ENCODE measurements at regions not wholly inside any gene's neighbourhood (a gene's known extent, or its start where the extent isn't known, plus 50 kb on each side); places are given as distances from the start of the nearest gene placed in this dataset.
"Not testable (repeated sequence)": the region's sequence is repeated elsewhere in the genome, so short reads cannot be mapped to it uniquely, and the experiment has no call there.

- no peak for DNase-seq (ENCODE audit: extremely low read depth, low read depth)
Measured at GRCh38 chr13:110010404-110011138, 224.2 kb upstream of the IRS2 start.

GRCh38 chr13:110008816-110009215 is 222.4 kb upstream of the IRS2 start:
- DNase-seq (ENCODE audit: extremely low read depth, low read depth): no peak

GRCh38 chr13:110006304-110006703 is 219.9 kb upstream of the IRS2 start:
- DNase-seq (ENCODE audit: extremely low read depth, low read depth): no peak

DNA sequence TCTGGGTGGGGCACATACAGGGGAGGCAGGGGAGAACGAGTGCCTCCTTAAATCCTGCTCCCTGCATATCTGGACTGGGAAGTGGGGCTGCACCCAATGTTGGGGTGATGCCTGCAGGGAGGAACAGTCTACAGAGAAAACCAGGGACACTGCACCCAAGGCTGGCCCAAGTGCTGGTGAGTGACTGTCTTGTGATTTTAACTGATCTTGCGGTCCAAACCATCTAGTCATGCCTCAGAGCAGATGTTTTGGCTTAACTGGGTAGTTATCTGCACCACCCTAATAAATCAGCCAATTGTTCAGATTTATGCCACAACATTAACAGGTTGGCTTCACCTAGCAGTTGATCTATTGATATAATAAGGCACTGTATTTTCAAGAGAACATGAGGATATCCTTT is 219.2 kb upstream of the IRS2 start:
- DNase-seq (ENCODE audit: extremely low read depth, low read depth): no peak

DNA sequence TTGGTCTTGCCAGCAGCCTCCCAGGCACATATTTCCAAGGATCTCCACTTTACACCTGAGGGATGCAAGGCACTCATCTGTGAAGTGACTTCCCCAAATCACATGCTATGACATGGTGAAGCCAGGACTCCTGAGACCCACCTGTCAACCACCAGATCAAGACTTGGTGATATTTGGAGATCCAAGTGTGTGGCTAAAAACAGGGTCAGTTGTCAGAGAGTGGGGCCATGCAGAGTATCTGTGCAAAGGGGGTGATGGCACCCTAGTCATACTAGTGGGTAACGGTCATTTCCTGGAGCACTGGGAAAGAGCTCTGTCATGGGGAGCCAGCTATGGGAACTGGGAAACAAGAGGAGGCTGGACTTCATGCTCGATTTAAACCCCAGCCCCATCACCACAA is 218.4 kb upstream of the IRS2 start:
- DNase-seq (ENCODE audit: extremely low read depth, low read depth): no peak

DNA sequence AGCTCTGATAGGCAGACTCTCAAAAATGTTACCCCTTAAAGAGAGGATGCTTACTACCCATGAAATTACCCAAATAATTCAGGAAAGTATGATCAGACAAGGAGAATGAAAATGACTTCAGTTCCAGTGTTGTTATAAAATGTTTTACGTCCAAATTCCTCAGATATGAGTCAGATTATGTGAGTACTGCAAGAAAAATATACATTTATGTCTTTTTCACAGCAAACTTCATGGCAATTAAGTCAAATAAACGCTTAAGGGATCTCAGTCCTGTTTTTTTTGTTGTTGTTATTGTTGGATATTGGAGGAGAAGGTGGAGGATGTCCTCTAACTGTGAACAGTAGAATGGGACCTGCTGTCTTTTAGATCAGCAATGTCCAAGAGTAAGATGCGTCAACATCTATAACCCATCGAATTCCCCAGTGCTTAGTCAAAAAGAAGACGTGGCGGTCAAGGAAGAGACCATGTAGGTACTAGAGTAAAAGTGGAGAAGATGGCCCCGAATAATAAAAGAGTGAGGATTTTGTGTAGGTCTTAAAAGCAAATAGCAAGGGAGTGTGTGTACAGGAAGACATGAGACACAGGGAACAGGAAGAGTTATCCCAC is 215.4 kb upstream of the IRS2 start:
- no peak for DNase-seq (ENCODE audit: extremely low read depth, low read depth)

- DNase-seq (ENCODE audit: extremely low read depth, low read depth): no peak
Measured at GRCh38 chr13:110000534-110001345, 214.4 kb upstream of the IRS2 start.

DNA sequence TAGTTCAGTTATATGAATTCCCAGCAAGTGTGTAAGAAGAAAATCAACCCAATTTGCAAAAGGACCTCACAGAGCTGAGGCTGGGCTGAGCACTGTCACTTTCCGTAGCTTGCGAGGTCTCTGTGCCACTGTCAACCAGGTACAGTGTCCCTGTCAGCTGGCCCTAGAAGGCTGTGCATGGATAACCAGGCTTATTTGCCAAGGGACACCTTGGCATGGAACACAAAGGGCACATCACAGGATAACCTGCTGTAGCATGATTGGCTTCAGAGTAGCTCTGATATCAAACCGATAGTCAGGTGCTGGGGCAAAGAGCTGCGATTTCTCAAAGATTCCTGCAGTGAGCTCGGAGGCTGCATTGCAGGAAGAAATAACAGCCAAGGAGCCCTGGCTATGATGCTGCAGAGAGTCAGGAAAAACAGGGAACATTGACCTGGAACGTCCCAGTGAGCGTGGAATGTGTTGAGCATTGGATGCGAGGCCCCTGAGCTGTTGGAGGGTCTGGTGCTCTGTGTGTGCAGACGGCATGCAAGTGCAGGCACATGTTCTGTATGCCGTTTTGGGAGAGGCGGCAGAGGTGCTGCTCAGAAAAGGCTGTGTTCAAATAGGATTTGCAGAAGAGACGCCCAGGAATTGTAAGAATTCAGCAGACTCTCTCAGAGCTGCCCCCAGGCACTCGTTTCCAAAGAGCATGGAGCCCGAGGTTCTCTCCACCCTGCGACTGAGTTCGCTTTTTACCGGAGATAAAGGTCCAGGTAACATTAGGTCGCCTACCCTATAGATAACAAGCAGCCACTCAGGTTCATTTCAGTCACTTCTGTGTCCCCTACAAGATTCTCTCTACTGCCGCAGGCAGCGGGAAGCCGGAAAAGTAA is 213.5 kb upstream of the IRS2 start:
- no peak for DNase-seq (ENCODE audit: extremely low read depth, low read depth)

DNA sequence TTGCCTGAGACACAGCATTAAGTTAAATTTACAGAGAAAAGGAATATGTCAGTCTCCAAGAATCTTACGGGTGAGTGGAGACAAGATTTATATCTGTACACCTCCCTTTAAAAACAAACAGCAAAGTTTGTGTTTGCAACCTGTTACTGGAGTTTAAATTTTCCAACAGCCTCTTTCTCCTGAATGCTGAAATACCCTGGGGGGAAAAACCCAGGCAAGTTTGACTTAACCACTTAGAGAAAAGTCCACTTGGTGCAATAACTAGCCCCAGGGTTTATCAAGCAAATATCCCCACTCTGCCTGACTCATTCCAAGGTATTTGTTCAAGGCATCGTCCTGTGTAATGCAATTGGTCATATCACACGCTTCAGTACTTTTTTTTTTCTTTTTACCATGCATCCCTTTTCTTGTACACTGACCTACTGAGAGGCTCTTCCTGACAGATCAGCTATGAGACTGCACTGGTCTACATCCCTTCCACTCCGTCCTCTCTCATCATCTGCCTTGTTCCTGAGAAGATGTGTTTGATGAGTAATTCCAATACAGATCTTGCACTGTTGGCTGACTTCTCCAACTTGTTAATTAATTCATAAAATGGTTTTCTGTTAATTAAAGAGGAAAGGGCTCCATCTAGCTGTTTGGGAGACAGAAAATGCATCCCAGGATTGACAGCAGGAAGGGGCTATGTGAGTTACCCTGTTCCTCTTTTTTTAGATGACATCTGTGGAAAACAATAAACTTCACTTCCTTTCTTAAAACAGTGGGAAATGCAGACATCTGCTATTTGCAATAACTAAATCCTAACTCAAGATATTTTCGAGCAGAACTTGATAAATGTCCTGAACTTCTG is 212.5 kb upstream of the IRS2 start:
- DNase-seq (ENCODE audit: extremely low read depth, low read depth): peak; percentile 40

- no peak for DNase-seq (ENCODE audit: extremely low read depth, low read depth)
Measured at GRCh38 chr13:109998037-109998436, 211.7 kb upstream of the IRS2 start.

- DNase-seq (ENCODE audit: extremely low read depth, low read depth): not testable (repeated sequence)
Measured at GRCh38 chr13:109997056-109997595, 210.7 kb upstream of the IRS2 start.

DNA sequence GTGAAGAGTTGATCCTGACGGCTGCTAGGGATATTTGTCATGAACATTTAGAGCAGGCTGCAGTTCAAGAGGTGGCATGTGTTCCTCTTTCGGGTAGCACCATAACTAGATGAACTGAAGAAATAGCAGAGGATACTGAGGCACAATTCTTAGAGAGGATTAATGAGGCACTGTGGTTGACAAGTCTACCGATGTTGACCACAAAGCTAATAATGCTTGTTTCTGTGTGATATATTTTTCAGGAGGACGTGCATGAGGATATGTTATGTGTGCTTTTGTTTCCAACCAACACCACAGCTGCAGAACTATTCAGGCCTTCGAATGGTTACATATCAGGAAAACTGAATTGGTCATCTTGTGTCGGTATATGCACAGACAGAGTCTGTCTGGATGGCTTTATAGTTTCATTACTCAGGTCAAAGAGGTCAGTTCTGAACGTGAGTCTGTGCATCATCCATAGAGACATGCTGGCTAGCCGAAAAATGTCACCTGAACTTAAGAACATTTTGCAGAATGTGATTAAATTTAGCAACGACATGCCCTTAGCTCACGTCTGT is 210.1 kb upstream of the IRS2 start:
- DNase-seq (ENCODE audit: extremely low read depth, low read depth): no peak

GRCh38 chr13:109995578-109995977 is 209.2 kb upstream of the IRS2 start:
- DNase-seq (ENCODE audit: extremely low read depth, low read depth): no peak

GRCh38 chr13:109990296-109990695 is 203.9 kb upstream of the IRS2 start:
- DNase-seq (ENCODE audit: extremely low read depth, low read depth): no peak

DNA sequence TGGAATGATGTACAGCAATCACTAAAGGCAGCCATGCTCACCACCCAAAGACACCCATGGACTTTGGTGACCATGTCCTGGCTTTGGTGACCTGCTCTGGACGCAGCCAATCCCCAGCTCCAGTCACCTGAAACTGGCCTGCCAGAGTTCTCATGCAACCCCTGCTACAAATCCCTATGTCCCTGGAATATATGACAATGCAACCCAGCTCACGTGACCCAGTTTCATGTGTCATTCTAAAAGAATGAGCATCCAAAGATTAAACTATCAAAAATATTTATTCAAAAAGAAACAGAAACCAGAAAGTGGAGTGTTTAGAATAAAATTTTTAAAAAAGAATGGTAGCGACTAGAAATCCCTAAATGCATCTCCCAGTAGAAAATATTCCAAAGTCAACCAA is 203.3 kb upstream of the IRS2 start:
- DNase-seq (ENCODE audit: extremely low read depth, low read depth): no peak

DNA sequence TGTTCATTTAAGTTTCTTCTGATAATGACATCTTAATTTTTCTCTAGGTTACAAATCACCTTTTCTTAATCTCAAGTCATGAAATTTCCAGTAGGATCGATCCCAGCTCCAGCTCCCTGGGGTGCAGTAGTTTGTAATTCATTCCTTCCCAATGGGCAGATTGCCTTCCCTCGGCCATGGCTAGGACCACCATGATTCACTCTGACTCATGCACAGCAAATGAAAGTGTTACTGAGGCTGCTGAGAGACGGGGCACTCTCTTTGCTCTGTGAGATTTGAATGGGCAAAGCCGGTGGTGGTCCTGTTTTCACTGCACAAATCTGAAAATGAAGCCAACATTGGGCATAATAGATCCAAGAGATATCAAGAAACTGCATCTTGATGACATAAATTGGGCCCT is 202.8 kb upstream of the IRS2 start:
- DNase-seq (ENCODE audit: extremely low read depth, low read depth): no peak

DNA sequence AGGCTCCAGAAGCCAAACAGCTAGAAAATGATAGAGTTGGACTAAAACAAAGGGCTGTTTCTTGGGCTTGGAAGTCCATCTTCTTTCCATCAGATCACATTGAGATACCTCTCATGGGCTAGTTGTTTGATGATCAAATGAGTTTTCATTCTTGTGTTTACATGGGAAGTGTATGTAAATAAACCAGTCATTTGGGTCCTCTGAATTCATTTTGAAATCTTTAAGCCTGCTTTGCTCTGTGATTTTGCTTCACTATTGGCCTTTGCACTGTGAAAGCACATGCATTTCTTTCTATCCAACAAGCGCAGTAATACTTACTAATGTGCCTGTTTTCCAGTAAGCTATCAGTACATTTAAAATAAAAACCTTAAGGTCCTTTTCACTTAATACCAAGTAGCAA is 200.5 kb upstream of the IRS2 start:
- DNase-seq (ENCODE audit: extremely low read depth, low read depth): no peak

- no peak for DNase-seq (ENCODE audit: extremely low read depth, low read depth)
Measured at GRCh38 chr13:109985871-109986450, 199.6 kb upstream of the IRS2 start.

DNA sequence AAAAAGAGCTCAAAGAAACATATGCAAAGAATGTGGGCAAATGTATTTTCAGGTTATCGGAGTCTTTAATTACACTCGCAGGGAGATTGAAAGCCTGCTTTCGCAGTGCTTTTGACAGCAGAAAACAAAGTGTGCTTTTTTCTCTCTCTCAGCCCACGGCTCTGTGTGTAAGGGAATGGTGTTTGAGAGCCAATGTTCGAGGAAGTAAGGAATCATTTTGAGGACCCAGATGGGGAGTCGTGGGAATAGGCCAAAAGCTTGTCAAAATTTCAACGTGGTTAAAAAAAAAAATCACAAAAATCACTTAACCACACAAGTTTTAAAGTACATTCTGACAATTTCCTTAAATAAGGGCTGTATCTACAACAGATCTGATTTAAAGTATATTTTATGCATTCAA is 197.1 kb upstream of the IRS2 start:
- no peak for DNase-seq (ENCODE audit: extremely low read depth, low read depth)
